H9 (cell line): ENCODE measurements at regions not wholly inside any gene's neighbourhood (a gene's known extent, or its start where the extent isn't known, plus 50 kb on each side); places are given as distances from the start of the nearest gene placed in this dataset.

Source experiments
- DNase-seq: peaks from one replicate; pipeline ENCODE4 v3.0.0-alpha.2; 2017
- H2AFZ ChIP-seq: one replicate; pipeline ENCODE4 v1.6.1; 2013; ENCODE audit warnings: mild to moderate bottlenecking, low read length, control low read depth, moderate library complexity
- H2AK5ac ChIP-seq: 2 replicates; pipeline ENCODE4 v1.6.1; 2013; ENCODE audit warnings: low read length, control low read depth, mixed read lengths; ENCODE audit not compliant: insufficient read length
- H2BK120ac ChIP-seq: one replicate; pipeline ENCODE4 v1.6.1; 2013; ENCODE audit warnings: low read depth, mild to moderate bottlenecking, low read length, control low read depth, inconsistent platforms; ENCODE audit not compliant: poor library complexity, severe bottlenecking
- H2BK12ac ChIP-seq: 2 replicates; pipeline ENCODE4 v1.6.1; 2013; ENCODE audit warnings: low read length, control low read depth, mixed read lengths, low read depth; ENCODE audit not compliant: insufficient read length
- H2BK15ac ChIP-seq: 2 replicates; pipeline ENCODE4 v1.6.1; 2013; ENCODE audit warnings: low read depth, low read length, control low read depth
- H2BK20ac ChIP-seq: one replicate; pipeline ENCODE4 v1.6.1; 2013; ENCODE audit warnings: low read depth, mild to moderate bottlenecking, low read length, control low read depth, inconsistent platforms; ENCODE audit not compliant: poor library complexity, severe bottlenecking
- H2BK5ac ChIP-seq: 2 replicates; pipeline ENCODE4 v1.6.1; 2013; ENCODE audit warnings: low read length, control low read depth, mixed read lengths; ENCODE audit not compliant: insufficient read length
- H3K14ac ChIP-seq: 2 replicates; pipeline ENCODE4 v1.6.1; 2013; ENCODE audit warnings: low read length, control low read depth; ENCODE audit not compliant: insufficient read depth
- H3K18ac ChIP-seq: 2 replicates; pipeline ENCODE4 v1.6.1; 2013; ENCODE audit warnings: low read depth, mild to moderate bottlenecking, mixed read lengths, low read length, control low read depth; ENCODE audit not compliant: insufficient read length
- H3K23ac ChIP-seq: 2 replicates; pipeline ENCODE4 v1.6.1; 2013; ENCODE audit warnings: low read length, control low read depth, mixed read lengths, low read depth; ENCODE audit not compliant: insufficient read length
- H3K23me2 ChIP-seq: 2 replicates; pipeline ENCODE4 v1.6.1; 2013; ENCODE audit warnings: low read depth, mild to moderate bottlenecking, mixed read lengths, low read length, control low read depth; ENCODE audit not compliant: insufficient read length, poor library complexity, severe bottlenecking
- H3K27ac ChIP-seq: 2 replicates; pipeline ENCODE4 v1.5.1; 2013; ENCODE audit warnings: low read length, control low read depth, mixed read lengths, low read depth; ENCODE audit not compliant: insufficient read length
- H3K27me3 ChIP-seq: 2 replicates; pipeline ENCODE4 v1.6.1; 2013; ENCODE audit warnings: low read length, control low read depth, inconsistent platforms; ENCODE audit not compliant: insufficient read depth
- H3K4ac ChIP-seq: 2 replicates; pipeline ENCODE4 v1.6.1; 2013; ENCODE audit warnings: low read depth, mild to moderate bottlenecking, control low read depth, inconsistent platforms, low read length, moderate library complexity
- H3K4me1 ChIP-seq: 2 replicates; pipeline ENCODE4 v1.6.1; 2013; ENCODE audit warnings: low read length, control low read depth, inconsistent platforms; ENCODE audit not compliant: insufficient read depth
- H3K4me2 ChIP-seq: 2 replicates; pipeline ENCODE4 v1.6.1; 2013; ENCODE audit warnings: low read length, control low read depth, mixed read lengths; ENCODE audit not compliant: insufficient read length, insufficient read depth
- H3K56ac ChIP-seq: 2 replicates; pipeline ENCODE4 v1.6.1; 2013; ENCODE audit warnings: low read depth, mild to moderate bottlenecking, mixed read lengths, low read length, control low read depth; ENCODE audit not compliant: insufficient read length
- H3K79me1 ChIP-seq: 2 replicates; pipeline ENCODE4 v1.6.1; 2013; ENCODE audit warnings: low read depth, mild to moderate bottlenecking, moderate library complexity, low read length, control low read depth, inconsistent platforms; ENCODE audit not compliant: insufficient read depth, poor library complexity, severe bottlenecking
- H3K79me2 ChIP-seq: 2 replicates; pipeline ENCODE4 v1.6.1; 2013; ENCODE audit warnings: low read length, control low read depth, inconsistent platforms; ENCODE audit not compliant: insufficient read depth
- H3K9ac ChIP-seq: 2 replicates; pipeline ENCODE4 v1.6.1; 2013; ENCODE audit warnings: low read length, control low read depth, mixed read lengths; ENCODE audit not compliant: insufficient read length; ENCODE audit errors: extremely low read depth
- H3K9me3 ChIP-seq: one replicate; pipeline ENCODE4 v1.6.1; 2013; ENCODE audit warnings: low read depth, low read length, inconsistent platforms; ENCODE audit not compliant: control insufficient read depth
- H3T11ph ChIP-seq: one replicate; pipeline ENCODE4 v1.6.1; 2013; ENCODE audit warnings: mild to moderate bottlenecking, low read length, control low read depth, inconsistent platforms
- H4K20me1 ChIP-seq: one replicate; pipeline ENCODE4 v1.6.1; 2013; ENCODE audit not compliant: control insufficient read depth, insufficient read length, insufficient read depth
- H4K5ac ChIP-seq: 2 replicates; pipeline ENCODE4 v1.6.1; 2013; ENCODE audit warnings: low read depth, mild to moderate bottlenecking, mixed read lengths, low read length, control low read depth; ENCODE audit not compliant: insufficient read length
- H4K8ac ChIP-seq: replicated peaks from 2 replicates; pipeline ENCODE4 v1.6.1; 2013; ENCODE audit warnings: low read length, control low read depth, mixed read lengths, low read depth; ENCODE audit not compliant: insufficient read length
- H4K91ac ChIP-seq: 2 replicates; pipeline ENCODE4 v1.6.1; 2013; ENCODE audit warnings: low read depth, mild to moderate bottlenecking, moderate library complexity, mixed read lengths, low read length, control low read depth; ENCODE audit not compliant: insufficient read length
- H3K27ac Mint-ChIP-seq, 3 experiments: 2 replicates in 2 of 3; 3 replicates in 1 of 3; pipeline ENCODE4 v1.8.0; 2020 to 2021; ENCODE audit warnings: mixed read lengths in 3 of 3, mild to moderate bottlenecking in 1 of 3, moderate library complexity in 1 of 3
- H3K27me3 Mint-ChIP-seq: 2 replicates; pipeline ENCODE4 v1.8.0; 2021; ENCODE audit warnings: low read depth, mild to moderate bottlenecking, moderate library complexity, mixed read lengths
- H3K36me3 Mint-ChIP-seq, 3 experiments: 2 replicates in 2 of 3; 3 replicates in 1 of 3; pipeline ENCODE4 v1.8.0; 2020 to 2021; ENCODE audit warnings: low read depth in 3 of 3, mixed read lengths in 3 of 3; ENCODE audit not compliant: insufficient read depth in 1 of 3
- H3K4me1 Mint-ChIP-seq, 2 experiments: 2 replicates each; pipeline ENCODE4 v1.8.0; 2020; ENCODE audit warnings: mixed read lengths in 2 of 2
- H3K4me3 Mint-ChIP-seq, 2 experiments: 2 replicates in 1 of 2; 3 replicates in 1 of 2; pipeline ENCODE4 v1.8.0; 2020 to 2021; ENCODE audit warnings: mild to moderate bottlenecking in 2 of 2, mixed read lengths in 2 of 2, moderate library complexity in 1 of 2
- H3K9me3 Mint-ChIP-seq, 2 experiments: 2 replicates in 1 of 2; 3 replicates in 1 of 2; pipeline ENCODE4 v1.8.0; 2020; ENCODE audit warnings: mild to moderate bottlenecking in 2 of 2, mixed read lengths in 2 of 2, moderate library complexity in 1 of 2
- TF ChIP-seq, protein P1 (sequence below): fragments of 200-600 bp; sonication (generic); conservative IDR thresholded peaks from 3 replicates; pipeline ENCODE4 v1.8.0; 2021; ENCODE audit warnings: antibody characterized with exemption, mild to moderate bottlenecking

DNA sequence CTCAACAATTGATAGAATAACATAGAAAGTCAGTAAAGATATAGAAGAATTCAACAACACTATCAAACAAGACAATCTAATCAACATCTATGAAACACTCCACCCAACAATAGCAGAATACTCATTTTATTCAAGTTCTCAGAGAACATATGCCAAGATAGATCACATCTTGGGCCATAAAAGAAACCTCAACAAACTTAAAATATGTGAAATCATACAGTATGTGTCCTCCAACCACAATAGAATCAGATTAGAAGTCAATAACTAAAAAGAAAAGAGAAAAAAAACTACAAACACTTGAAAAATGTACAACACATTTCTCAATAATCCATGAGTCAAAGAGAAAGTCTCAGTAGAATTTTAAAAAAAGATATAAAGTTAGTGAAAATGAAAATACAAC lies 78.6 kb upstream of the LDB2 start:
- TF ChIP-seq, protein P1, sequence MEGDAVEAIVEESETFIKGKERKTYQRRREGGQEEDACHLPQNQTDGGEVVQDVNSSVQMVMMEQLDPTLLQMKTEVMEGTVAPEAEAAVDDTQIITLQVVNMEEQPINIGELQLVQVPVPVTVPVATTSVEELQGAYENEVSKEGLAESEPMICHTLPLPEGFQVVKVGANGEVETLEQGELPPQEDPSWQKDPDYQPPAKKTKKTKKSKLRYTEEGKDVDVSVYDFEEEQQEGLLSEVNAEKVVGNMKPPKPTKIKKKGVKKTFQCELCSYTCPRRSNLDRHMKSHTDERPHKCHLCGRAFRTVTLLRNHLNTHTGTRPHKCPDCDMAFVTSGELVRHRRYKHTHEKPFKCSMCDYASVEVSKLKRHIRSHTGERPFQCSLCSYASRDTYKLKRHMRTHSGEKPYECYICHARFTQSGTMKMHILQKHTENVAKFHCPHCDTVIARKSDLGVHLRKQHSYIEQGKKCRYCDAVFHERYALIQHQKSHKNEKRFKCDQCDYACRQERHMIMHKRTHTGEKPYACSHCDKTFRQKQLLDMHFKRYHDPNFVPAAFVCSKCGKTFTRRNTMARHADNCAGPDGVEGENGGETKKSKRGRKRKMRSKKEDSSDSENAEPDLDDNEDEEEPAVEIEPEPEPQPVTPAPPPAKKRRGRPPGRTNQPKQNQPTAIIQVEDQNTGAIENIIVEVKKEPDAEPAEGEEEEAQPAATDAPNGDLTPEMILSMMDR, result no peak
- Histone ChIP-seq H4K91ac (no peak overlapping the region), H2BK120ac (no peak overlapping the region), H3K56ac (no peak overlapping the region), H4K5ac (no peak overlapping the region), H3K23me2 (no peaks in the 10 kb centered on the region), H3K9ac (no peak overlapping the region), H3K27ac (no peak overlapping the region), H3K27me3 (no peaks in the 10 kb centered on the region), H4K20me1 (no peaks in the 10 kb centered on the region), H3K4me1 (peaks cover 4% of the 10 kb centered on the region; the same call in 1 of the 2 replicates), H2BK15ac (no peak overlapping the region), H3K79me2 (no peaks in the 10 kb centered on the region), H3K9me3 (no peaks in the 10 kb centered on the region), H3K4me2 (no peak overlapping the region), H2BK12ac (no peak overlapping the region), H2AK5ac (no peak overlapping the region), H3K14ac (no peak overlapping the region), H3K18ac (no peak overlapping the region), H2BK20ac (no peak overlapping the region), H3K23ac (no peak overlapping the region), H4K8ac (no peak overlapping the region), H2BK5ac (no peak overlapping the region), H3K79me1 (no peaks in the 10 kb centered on the region), H3T11ph (no peak overlapping the region), H3K4ac (no peak overlapping the region), H2AFZ (no peak overlapping the region)
- DNase-seq, result no peak
- Mint-ChIP-seq H3K27me3 (no peaks in the 10 kb centered on the region), H3K9me3 (no peaks in the 10 kb centered on the region), H3K4me3 (no peak overlapping the region), H3K27ac (no peak overlapping the region), H3K4me1 (peaks cover 8 to 19% of the 10 kb centered on the region in 2 experiments; a peak in 3 of 4 replicates), H3K36me3 (no peaks in the 10 kb centered on the region)
